ENCODE measurements at regions not wholly inside any gene's neighbourhood (a gene's known extent, or its start where the extent isn't known, plus 50 kb on each side); places are given as distances from the start of the nearest gene placed in this dataset.

DNA sequence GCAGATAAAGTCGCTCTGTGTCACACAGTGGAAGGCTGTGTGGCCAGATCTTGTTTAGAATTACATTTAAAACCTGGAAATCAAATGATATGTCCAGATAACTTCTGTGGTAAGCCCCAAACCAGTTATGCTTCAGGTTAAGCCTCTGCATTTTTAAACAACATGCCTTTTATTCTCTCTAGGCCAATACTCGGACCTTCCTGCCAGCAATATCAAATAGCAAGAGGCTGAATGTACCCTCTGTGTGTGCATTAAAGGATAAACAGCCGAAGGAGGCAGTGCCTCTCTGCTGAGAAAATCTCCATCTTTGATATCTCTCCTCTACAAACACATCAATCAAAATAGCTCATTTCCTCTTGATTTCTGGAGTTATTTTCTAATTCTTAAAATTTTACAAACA, 67.1 kb upstream of the TMEM260 start:
- no peaks in the 10 kb centered on the region for H3K27me3 ChIP-seq
- TF ChIP-seq, protein P1, sequence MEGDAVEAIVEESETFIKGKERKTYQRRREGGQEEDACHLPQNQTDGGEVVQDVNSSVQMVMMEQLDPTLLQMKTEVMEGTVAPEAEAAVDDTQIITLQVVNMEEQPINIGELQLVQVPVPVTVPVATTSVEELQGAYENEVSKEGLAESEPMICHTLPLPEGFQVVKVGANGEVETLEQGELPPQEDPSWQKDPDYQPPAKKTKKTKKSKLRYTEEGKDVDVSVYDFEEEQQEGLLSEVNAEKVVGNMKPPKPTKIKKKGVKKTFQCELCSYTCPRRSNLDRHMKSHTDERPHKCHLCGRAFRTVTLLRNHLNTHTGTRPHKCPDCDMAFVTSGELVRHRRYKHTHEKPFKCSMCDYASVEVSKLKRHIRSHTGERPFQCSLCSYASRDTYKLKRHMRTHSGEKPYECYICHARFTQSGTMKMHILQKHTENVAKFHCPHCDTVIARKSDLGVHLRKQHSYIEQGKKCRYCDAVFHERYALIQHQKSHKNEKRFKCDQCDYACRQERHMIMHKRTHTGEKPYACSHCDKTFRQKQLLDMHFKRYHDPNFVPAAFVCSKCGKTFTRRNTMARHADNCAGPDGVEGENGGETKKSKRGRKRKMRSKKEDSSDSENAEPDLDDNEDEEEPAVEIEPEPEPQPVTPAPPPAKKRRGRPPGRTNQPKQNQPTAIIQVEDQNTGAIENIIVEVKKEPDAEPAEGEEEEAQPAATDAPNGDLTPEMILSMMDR (IDR thresholded peaks at IDR 0.05), result no peak
- no peak overlapping the region for H3K4me3 ChIP-seq
- H3K27ac ChIP-seq, result no peak overlapping the region
- H3K4me1 ChIP-seq, result no peaks in the 10 kb centered on the region
- DNase-seq (ENCODE audit: low spot score in 2 of 2), result no peak
- H3K36me3 ChIP-seq, result no peaks in the 10 kb centered on the region
- intact Hi-C loops (cut with DNase I), result no loop called here
- H3K9me3 ChIP-seq, result no peaks in the 10 kb centered on the region

DNA sequence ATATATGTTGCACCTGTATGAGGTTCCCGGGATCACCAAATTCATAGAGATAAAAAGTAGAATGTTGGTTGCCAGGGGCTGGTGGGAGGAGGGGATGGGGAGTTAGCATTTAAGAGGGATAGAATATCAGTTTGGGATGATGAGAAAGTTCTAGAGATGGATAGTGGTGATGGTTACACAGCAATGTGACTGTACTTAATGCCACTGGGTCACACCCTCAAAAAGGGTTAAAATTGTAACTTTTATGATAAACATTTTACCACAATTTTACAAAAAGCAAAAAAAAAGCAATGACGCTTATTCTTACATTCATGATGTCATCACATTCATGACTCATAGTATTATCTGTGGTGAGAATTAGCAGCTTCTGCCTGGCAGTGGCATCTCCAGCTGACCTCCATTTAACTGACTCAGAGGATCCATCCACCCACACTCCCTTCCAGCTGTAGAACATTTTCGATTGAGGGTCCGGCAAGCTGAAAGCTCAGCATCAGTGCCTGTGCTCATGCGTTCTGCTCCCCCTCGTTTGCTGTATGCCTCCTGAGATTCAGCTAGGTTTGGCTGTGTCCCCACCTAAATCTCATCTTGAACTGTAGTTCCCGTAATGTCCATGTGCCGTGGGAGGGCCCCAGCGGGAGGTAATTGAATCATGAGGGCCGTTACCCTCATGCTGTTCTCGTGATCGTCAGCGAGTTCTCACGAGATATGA, 64.8 kb upstream of the TMEM260 start:
- H3K4me1 ChIP-seq, result no peaks in the 10 kb centered on the region
- TF ChIP-seq, protein P1 (IDR thresholded peaks at IDR 0.05), result no peak
- intact Hi-C loops (cut with DNase I), result no loop called here
- H3K9me3 ChIP-seq, result no peaks in the 10 kb centered on the region
- no peaks in the 10 kb centered on the region for H3K36me3 ChIP-seq
- no peak for DNase-seq (ENCODE audit: low spot score in 2 of 2)
- no peaks in the 10 kb centered on the region for H3K27me3 ChIP-seq
- no peak overlapping the region for H3K4me3 ChIP-seq
- no peak overlapping the region for H3K27ac ChIP-seq

DNA sequence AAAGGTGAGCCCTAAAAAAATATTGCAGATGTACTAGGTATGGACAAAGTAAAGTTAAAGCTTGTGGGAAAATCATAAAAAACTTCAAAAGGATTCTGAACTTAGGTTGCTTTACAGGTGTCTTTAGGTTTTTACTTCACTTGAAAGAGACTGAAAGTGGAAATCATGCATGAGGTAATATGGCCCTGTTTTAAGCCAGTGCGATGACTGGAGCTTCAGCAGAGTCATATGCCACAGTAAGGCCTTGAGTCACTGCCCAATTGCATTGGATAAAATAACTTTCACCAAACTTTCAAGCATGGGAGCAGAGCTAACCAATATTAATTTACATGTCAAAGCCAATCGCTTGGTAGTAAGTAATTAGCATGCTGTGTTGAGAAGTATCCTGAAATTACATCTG, 63.9 kb upstream of the TMEM260 start:
- Histone ChIP-seq H3K27ac (no peak overlapping the region), H3K36me3 (no peaks in the 10 kb centered on the region), H3K9me3 (no peaks in the 10 kb centered on the region), H3K4me1 (no peaks in the 10 kb centered on the region), H3K27me3 (no peaks in the 10 kb centered on the region), H3K4me3 (no peak overlapping the region)
- DNase-seq (ENCODE audit: low spot score in 2 of 2), result no peak
- TF ChIP-seq, protein P1 (IDR thresholded peaks at IDR 0.05), result no peak
- intact Hi-C loops (cut with DNase I), result no loop called here

DNA sequence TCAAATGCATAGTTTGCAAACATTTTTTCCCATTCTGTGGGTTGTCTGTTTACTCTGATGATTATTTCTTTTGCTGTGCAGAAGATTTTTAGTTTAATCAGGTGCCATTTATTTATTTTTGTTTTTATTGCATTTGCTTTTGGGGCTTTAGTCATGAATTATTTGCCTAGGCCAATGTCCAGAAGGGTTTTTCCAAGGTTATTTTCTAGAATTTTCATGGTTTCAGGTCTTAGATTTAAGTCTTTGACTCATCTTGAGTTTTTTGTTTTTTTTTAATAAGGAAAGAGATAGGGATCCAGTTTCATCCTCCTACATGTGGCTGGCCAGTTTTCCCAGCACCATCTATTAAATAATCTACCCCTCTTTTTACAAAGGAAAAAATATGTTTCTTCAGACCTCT, 57.2 kb upstream of the TMEM260 start:
- DNase-seq (ENCODE audit: low spot score in 2 of 2), result no peak
- no peak overlapping the region for H3K4me3 ChIP-seq
- H3K36me3 ChIP-seq, result no peaks in the 10 kb centered on the region
- TF ChIP-seq, protein P1 (IDR thresholded peaks at IDR 0.05), result no peak
- intact Hi-C loops (cut with DNase I), result no loop called here
- no peaks in the 10 kb centered on the region for H3K9me3 ChIP-seq
- H3K27me3 ChIP-seq, result no peaks in the 10 kb centered on the region
- no peak overlapping the region for H3K27ac ChIP-seq
- H3K4me1 ChIP-seq, result no peaks in the 10 kb centered on the region

DNA sequence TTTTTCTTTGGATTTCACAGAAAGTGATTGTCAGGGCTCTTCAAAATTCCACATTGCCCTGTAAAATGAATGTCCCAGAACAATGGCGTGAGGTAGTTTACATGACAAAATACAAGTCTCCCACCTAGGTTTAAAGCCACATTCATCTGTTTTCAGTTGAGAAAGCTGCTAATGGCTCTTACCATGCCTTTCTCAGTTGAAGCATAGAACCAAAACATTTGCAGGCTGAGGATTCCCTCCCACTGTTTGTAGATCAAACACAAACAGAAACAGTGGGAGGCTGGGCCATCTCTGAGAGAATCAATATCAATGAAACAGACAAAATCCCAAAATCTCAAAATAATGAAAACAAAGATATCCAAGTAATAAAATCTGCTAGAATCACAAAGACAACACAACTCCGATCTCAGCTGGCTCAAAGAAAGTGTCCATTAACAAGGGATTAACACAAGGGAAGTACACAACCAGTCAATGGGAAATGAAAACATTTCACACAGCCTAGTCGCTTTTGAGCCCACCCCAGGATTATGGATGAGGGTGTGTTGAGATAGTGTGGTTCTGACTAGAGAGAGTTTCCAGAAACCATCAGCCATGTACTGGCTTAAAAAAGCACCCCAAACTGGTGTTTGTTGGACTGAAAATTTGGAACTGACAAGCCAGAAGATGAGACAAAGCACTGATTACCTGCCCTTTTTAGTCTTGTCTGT, 54.5 kb upstream of the TMEM260 start:
- no peaks in the 10 kb centered on the region for H3K27me3 ChIP-seq
- no peaks in the 10 kb centered on the region for H3K4me1 ChIP-seq
- H3K36me3 ChIP-seq, result no peaks in the 10 kb centered on the region
- DNase-seq (ENCODE audit: low spot score in 2 of 2), result no peak
- no peak overlapping the region for H3K4me3 ChIP-seq
- no peak overlapping the region for H3K27ac ChIP-seq
- no peaks in the 10 kb centered on the region for H3K9me3 ChIP-seq
- intact Hi-C loops (cut with DNase I), result no loop called here
- TF ChIP-seq, protein P1 (IDR thresholded peaks at IDR 0.05), result no peak
